AG09319 (cell line): ENCODE measurements at regions not wholly inside any gene's neighbourhood (a gene's known extent, or its start where the extent isn't known, plus 50 kb on each side); places are given as distances from the start of the nearest gene placed in this dataset.

ENCODE experiments used
- DNase-seq: peaks from one replicate; pipeline ENCODE4 v3.0.0-alpha.2; 2010; ENCODE audit warnings: low read depth; ENCODE audit errors: extremely low read depth
- CTCF ChIP-seq: IDR thresholded peaks from 2 replicates; pipeline ENCODE4 v1.5.1; 2011; ENCODE audit warnings: low read depth, mild to moderate bottlenecking, inconsistent platforms, low read length, moderate library complexity

- no peak for TF ChIP-seq CTCF
- DNase-seq, result no peak
These were observed 151.7 kb upstream of the TOPAZ1 start for GRCh38 chr3:44090036-44090435.

GRCh38 chr3:44092497-44092896 lies 149.2 kb upstream of the TOPAZ1 start:
- DNase-seq, result no peak
- TF ChIP-seq CTCF, result no peak

GRCh38 chr3:44093531-44093930 lies 148.2 kb upstream of the TOPAZ1 start:
- DNase-seq, result no peak
- TF ChIP-seq CTCF, result no peak

- no peak for DNase-seq
- no peak for TF ChIP-seq CTCF
These were observed 142.8 kb upstream of the TOPAZ1 start for GRCh38 chr3:44098656-44099415.

- no peak for DNase-seq
- TF ChIP-seq CTCF, result no peak
These were observed 142.0 kb upstream of the TOPAZ1 start for GRCh38 chr3:44099566-44100297.

- no peak for TF ChIP-seq CTCF
- no peak for DNase-seq
These were observed 141.4 kb upstream of the TOPAZ1 start for GRCh38 chr3:44100298-44100695.

GRCh38 chr3:44104043-44104442 lies 137.6 kb upstream of the TOPAZ1 start:
- no peak for DNase-seq
- TF ChIP-seq CTCF, result no peak
